Adipocyte (in vitro differentiated cells): ENCODE measurements at regions not wholly inside any gene's neighbourhood (a gene's known extent, or its start where the extent isn't known, plus 50 kb on each side); places are given as distances from the start of the nearest gene placed in this dataset.
"Not testable (repeated sequence)": the region's sequence is repeated elsewhere in the genome, so short reads cannot be mapped to it uniquely, and the experiment has no call there.

Source experiments
- DNase-seq: peaks from one replicate; pipeline ENCODE4 v3.0.0-alpha.2; 2015; ENCODE audit warnings: low read depth
- H3K27me3 ChIP-seq: replicated peaks from 2 replicates; pipeline ENCODE4 v1.7.0; 2013; ENCODE audit warnings: mild to moderate bottlenecking, low read length, moderate library complexity; ENCODE audit not compliant: control insufficient read depth, insufficient read depth
- H3K36me3 ChIP-seq: 2 replicates; pipeline ENCODE4 v1.7.0; 2013; ENCODE audit warnings: low read length, mild to moderate bottlenecking, moderate library complexity; ENCODE audit not compliant: control insufficient read depth, insufficient read depth, severe bottlenecking
- H3K4me1 ChIP-seq: 2 replicates; pipeline ENCODE4 v1.7.0; 2013; ENCODE audit warnings: mild to moderate bottlenecking, low read length, moderate library complexity; ENCODE audit not compliant: control insufficient read depth, insufficient read depth
- H3K4me3 ChIP-seq: 2 replicates; pipeline ENCODE4 v1.7.0; 2013; ENCODE audit warnings: mild to moderate bottlenecking, low read length, moderate library complexity
- H3K9ac ChIP-seq: 2 replicates; pipeline ENCODE4 v1.7.0; 2013; ENCODE audit warnings: mild to moderate bottlenecking, low read length, moderate library complexity
- H3K9me3 ChIP-seq: 2 replicates; pipeline ENCODE4 v1.7.0; 2013; ENCODE audit warnings: mild to moderate bottlenecking, low read length, moderate library complexity; ENCODE audit not compliant: control insufficient read depth

GRCh38 chr20:17891131-17891530 is 77.5 kb downstream of the SNX5 start:
- H3K9me3 ChIP-seq, DNase-seq, H3K9ac ChIP-seq, H3K4me3 ChIP-seq, H3K27me3 ChIP-seq, H3K36me3 ChIP-seq: not testable (repeated sequence)
- H3K4me1 ChIP-seq = peaks cover 17% of the 10 kb centered on the region

GRCh38 chr20:17890330-17890729 is 78.3 kb downstream of the SNX5 start:
- peaks cover 9% of the 10 kb centered on the region for H3K4me1 ChIP-seq
- H3K9me3 ChIP-seq = no peaks in the 10 kb centered on the region
- H3K4me3 ChIP-seq = no peak overlapping the region
- DNase-seq = no peak
- no peaks in the 10 kb centered on the region for H3K36me3 ChIP-seq
- no peak overlapping the region for H3K9ac ChIP-seq
- no peaks in the 10 kb centered on the region for H3K27me3 ChIP-seq

GRCh38 chr20:17889226-17889625 is 79.4 kb downstream of the SNX5 start:
- peaks cover 5% of the 10 kb centered on the region for H3K27me3 ChIP-seq
- peaks cover 3% of the 10 kb centered on the region for H3K4me1 ChIP-seq

GRCh38 chr20:17888044-17888443 is 80.5 kb downstream of the SNX5 start:
- H3K9ac ChIP-seq = no peak overlapping the region
- no peak overlapping the region for H3K4me3 ChIP-seq
- DNase-seq = no peak
- peaks cover 6% of the 10 kb centered on the region for H3K27me3 ChIP-seq
- no peaks in the 10 kb centered on the region for H3K4me1 ChIP-seq
- H3K9me3 ChIP-seq = no peaks in the 10 kb centered on the region
- H3K36me3 ChIP-seq = no peaks in the 10 kb centered on the region

More at GRCh38 chr20:17889226-17889625, 79.4 kb downstream of the SNX5 start:
- DNase-seq = peak; percentile 32
- Histone ChIP-seq H3K9ac (no peak overlapping the region), H3K9me3 (no peaks in the 10 kb centered on the region), H3K36me3 (no peaks in the 10 kb centered on the region), H3K4me3 (no peak overlapping the region)

- H3K9ac ChIP-seq = no peak overlapping the region
- no peaks in the 10 kb centered on the region for H3K36me3 ChIP-seq
These were observed 81.1 kb downstream of the SNX5 start for GRCh38 chr20:17887331-17888030.

DNA sequence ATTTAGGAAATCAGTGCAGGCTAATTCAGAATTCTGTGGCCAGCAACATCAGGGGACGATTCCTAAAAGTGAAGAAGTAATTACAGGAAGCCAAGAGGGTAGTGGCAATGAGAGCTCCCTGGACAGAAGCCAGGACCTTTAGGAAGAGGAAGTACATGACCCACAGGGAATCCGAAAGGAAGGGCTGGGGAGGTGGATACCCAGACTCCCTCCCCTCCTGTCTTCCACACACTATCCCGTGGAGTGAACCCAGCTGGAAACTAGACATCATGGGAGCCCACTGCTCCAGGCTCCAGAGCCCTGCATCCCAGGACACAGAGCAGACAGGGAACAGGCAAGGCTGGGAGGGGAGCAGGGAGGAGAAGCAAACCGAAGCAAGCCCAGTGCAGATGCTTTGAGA is 83.0 kb downstream of the SNX5 start:
- Histone ChIP-seq H3K27me3 (peaks cover 6% of the 10 kb centered on the region), H3K4me1 (no peaks in the 10 kb centered on the region), H3K4me3 (no peak overlapping the region), H3K9ac (no peak overlapping the region), H3K36me3 (no peaks in the 10 kb centered on the region), H3K9me3 (no peaks in the 10 kb centered on the region)
- DNase-seq = no peak

More at GRCh38 chr20:17887331-17888030, 81.1 kb downstream of the SNX5 start:
- Histone ChIP-seq H3K27me3 (peaks cover 6% of the 10 kb centered on the region), H3K9me3 (no peaks in the 10 kb centered on the region), H3K4me1 (no peaks in the 10 kb centered on the region), H3K4me3 (no peak overlapping the region)
- no peak for DNase-seq

GRCh38 chr20:17885076-17885475 is 83.5 kb downstream of the SNX5 start:
- Histone ChIP-seq H3K4me1 (no peaks in the 10 kb centered on the region), H3K4me3 (no peak overlapping the region), H3K9ac (no peak overlapping the region), H3K36me3 (no peaks in the 10 kb centered on the region), H3K27me3 (peaks cover 6% of the 10 kb centered on the region), H3K9me3 (no peaks in the 10 kb centered on the region)
- no peak for DNase-seq

- Histone ChIP-seq H3K9ac (no peak overlapping the region), H3K4me3 (no peak overlapping the region), H3K27me3 (peaks cover 6% of the 10 kb centered on the region), H3K4me1 (no peaks in the 10 kb centered on the region), H3K36me3 (no peaks in the 10 kb centered on the region), H3K9me3 (no peaks in the 10 kb centered on the region)
- DNase-seq = no peak
These were observed 84.1 kb downstream of the SNX5 start for GRCh38 chr20:17884307-17885003.

DNA sequence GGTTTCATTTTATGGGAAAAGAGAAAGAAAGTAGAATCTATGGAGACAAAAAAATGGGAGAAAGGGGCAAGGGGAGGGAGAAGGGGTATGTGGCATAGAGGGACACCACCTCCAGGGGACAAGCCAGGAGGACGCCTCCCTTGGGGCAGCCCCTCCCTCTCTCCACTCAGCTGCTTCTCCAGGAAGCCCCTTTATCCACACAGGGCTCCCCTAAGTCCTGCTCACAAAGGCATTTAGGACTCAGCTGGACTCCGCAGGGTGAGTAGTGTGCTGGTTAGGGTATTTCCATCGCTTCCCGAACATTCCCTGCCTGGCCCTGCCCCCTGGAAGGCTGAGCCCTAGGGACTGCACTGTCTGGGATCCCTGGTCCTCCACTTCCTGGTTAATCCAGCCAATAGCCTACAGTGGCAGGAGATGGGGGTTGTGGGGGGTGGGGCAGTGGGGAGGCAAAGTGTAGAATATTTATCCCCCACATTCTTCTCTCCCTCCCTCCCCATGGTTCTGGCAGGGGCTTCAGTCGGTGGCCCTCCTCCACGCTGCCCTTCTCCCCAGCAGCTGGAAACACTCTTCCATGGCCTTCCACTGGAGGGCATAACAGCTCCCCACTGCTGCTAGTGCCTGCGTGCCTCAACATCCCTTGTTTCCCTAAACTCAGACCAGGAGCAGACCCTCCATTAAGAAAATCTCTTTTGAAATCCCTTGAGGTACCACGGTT is 84.8 kb downstream of the SNX5 start:
- DNase-seq = no peak
- Histone ChIP-seq H3K36me3 (no peaks in the 10 kb centered on the region), H3K4me1 (no peaks in the 10 kb centered on the region)

DNA sequence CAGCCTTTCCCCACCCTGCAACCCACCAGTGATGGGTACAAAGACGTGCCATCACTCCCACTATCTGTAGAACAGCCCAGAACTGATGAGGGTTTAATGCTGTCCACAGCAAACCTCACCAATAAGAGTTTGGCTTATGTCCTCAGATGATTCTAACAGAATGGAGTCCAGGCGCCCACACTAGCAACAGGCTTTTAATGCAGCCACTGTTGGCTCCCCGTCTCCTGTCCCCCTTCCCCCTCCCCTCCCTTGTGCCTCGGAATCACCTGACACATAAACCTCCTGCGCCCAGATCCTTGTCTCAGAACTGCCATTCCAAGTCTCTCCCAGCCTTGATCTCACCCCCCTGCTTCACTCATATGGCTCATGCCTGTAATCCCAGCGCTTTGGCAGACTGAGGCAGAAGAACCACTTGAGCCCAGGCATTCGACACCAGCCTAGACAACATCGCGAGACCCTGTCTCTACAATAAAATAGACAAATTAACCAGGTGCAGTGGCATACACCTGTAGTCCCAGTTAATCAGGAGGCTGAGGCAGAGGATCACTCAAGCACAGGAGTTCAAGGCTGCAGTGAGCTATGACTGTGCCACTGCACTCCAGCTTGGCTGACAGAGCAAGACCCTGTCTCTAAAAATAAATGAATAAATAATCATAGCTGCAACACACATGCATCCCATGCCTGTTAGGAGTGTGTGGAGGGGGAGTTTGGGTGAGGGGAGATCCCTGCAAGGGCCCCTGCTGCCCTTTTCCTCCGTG is 85.6 kb downstream of the SNX5 start:
- Histone ChIP-seq H3K4me1 (no peaks in the 10 kb centered on the region), H3K9me3 (no peaks in the 10 kb centered on the region), H3K4me3 (no peak overlapping the region), H3K36me3 (no peaks in the 10 kb centered on the region), H3K27me3 (peaks cover 6% of the 10 kb centered on the region), H3K9ac (no peak overlapping the region)
- DNase-seq = no peak

More for the DNA sequence above, 84.8 kb downstream of the SNX5 start:
- H3K27me3 ChIP-seq = peaks cover 6% of the 10 kb centered on the region
- H3K4me3 ChIP-seq = no peak overlapping the region
- H3K9me3 ChIP-seq = no peaks in the 10 kb centered on the region
- H3K9ac ChIP-seq = no peak overlapping the region
